Mesenchymal stem cell (in vitro differentiated cells and primary cell): ENCODE measurements at regions not wholly inside any gene's neighbourhood (a gene's known extent, or its start where the extent isn't known, plus 50 kb on each side); places are given as distances from the start of the nearest gene placed in this dataset.
"Not testable (repeated sequence)": the region's sequence is repeated elsewhere in the genome, so short reads cannot be mapped to it uniquely, and the experiment has no call there.

Source experiments
- DNase-seq: peaks from one replicate; pipeline ENCODE4 v3.0.0-alpha.2; 2013
- H2AFZ ChIP-seq: one replicate; pipeline ENCODE4 v1.6.1; 2013; ENCODE audit warnings: low read depth, mild to moderate bottlenecking, control low read depth, inconsistent platforms, low read length, moderate library complexity
- H2AK5ac ChIP-seq: 2 replicates; pipeline ENCODE4 v1.6.1; 2013; ENCODE audit warnings: low read length, moderate library complexity, mild to moderate bottlenecking, inconsistent platforms; ENCODE audit not compliant: severe bottlenecking
- H2BK120ac ChIP-seq: one replicate; pipeline ENCODE4 v1.6.1; 2013; ENCODE audit warnings: low read depth, mild to moderate bottlenecking, inconsistent platforms, low read length, moderate library complexity
- H2BK12ac ChIP-seq, 2 experiments: one replicate each; pipeline ENCODE4 v1.6.1; 2013; ENCODE audit warnings: inconsistent platforms in 2 of 2, low read length in 2 of 2, mild to moderate bottlenecking in 2 of 2, moderate library complexity in 2 of 2, control low read depth in 1 of 2
- H2BK15ac ChIP-seq: one replicate; pipeline ENCODE4 v1.6.1; 2013; ENCODE audit warnings: mild to moderate bottlenecking, low read depth, inconsistent platforms; ENCODE audit not compliant: poor library complexity, severe bottlenecking
- H2BK5ac ChIP-seq: 2 replicates; pipeline ENCODE4 v1.6.1; 2013; ENCODE audit warnings: low read depth, mild to moderate bottlenecking, low read length, control low read depth, inconsistent platforms; ENCODE audit not compliant: poor library complexity, severe bottlenecking
- H3K14ac ChIP-seq, 2 experiments: one replicate each; pipeline ENCODE4 v1.6.1; 2013; ENCODE audit warnings: inconsistent platforms in 2 of 2, low read length in 2 of 2, control low read depth in 1 of 2, mild to moderate bottlenecking in 1 of 2, moderate library complexity in 1 of 2
- H3K18ac ChIP-seq, 2 experiments: one replicate each; pipeline ENCODE4 v1.6.1; 2013; ENCODE audit warnings: inconsistent platforms in 2 of 2, low read length in 2 of 2, control low read depth in 1 of 2, low read depth in 1 of 2, mild to moderate bottlenecking in 1 of 2
- H3K23ac ChIP-seq, 2 experiments: one replicate each; pipeline ENCODE4 v1.6.1; 2013; ENCODE audit warnings: inconsistent platforms in 2 of 2, low read length in 2 of 2, mild to moderate bottlenecking in 2 of 2, moderate library complexity in 2 of 2, control low read depth in 1 of 2
- H3K27ac ChIP-seq: 2 replicates; pipeline ENCODE4 v1.5.1; 2013; ENCODE audit warnings: mild to moderate bottlenecking, moderate library complexity, low read length, control low read depth, inconsistent platforms; ENCODE audit not compliant: poor library complexity, severe bottlenecking
- H3K27me3 ChIP-seq, 2 experiments: 2 replicates each; pipeline versions ENCODE4 v1.6.1 to v1.7.0; 2013; ENCODE audit warnings: low read length in 2 of 2, mild to moderate bottlenecking in 2 of 2, moderate library complexity in 2 of 2, control low read depth in 1 of 2, inconsistent platforms in 1 of 2; ENCODE audit not compliant: control insufficient read depth in 1 of 2, insufficient read depth in 1 of 2
- H3K36me3 ChIP-seq, 2 experiments: 2 replicates each; pipeline versions ENCODE4 v1.6.1 to v1.7.0; 2013; ENCODE audit warnings: low read length in 2 of 2, control low read depth in 1 of 2, inconsistent platforms in 1 of 2, low read depth in 1 of 2, mild to moderate bottlenecking in 1 of 2; ENCODE audit not compliant: insufficient read depth in 2 of 2, control insufficient read depth in 1 of 2
- H3K4ac ChIP-seq, 2 experiments: one replicate each; pipeline ENCODE4 v1.6.1; 2013; ENCODE audit warnings: inconsistent platforms in 2 of 2, low read length in 2 of 2, mild to moderate bottlenecking in 2 of 2, moderate library complexity in 2 of 2, control low read depth in 1 of 2, low read depth in 1 of 2
- H3K4me1 ChIP-seq: 2 replicates; pipeline ENCODE4 v1.6.1; 2013; ENCODE audit warnings: low read depth, low read length, control low read depth; ENCODE audit not compliant: control insufficient read depth, insufficient read depth
- H3K4me2 ChIP-seq: 2 replicates; pipeline ENCODE4 v1.6.1; 2013; ENCODE audit warnings: low read length, mild to moderate bottlenecking, inconsistent platforms; ENCODE audit not compliant: poor library complexity, severe bottlenecking
- H3K4me3 ChIP-seq, 2 experiments: 2 replicates each; pipeline versions ENCODE4 v1.5.1 to v1.7.0; 2013; ENCODE audit warnings: low read length in 2 of 2, mild to moderate bottlenecking in 2 of 2, control low read depth in 1 of 2, low read depth in 1 of 2; ENCODE audit not compliant: insufficient read depth in 1 of 2
- H3K79me1 ChIP-seq: replicated peaks from 2 replicates; pipeline ENCODE4 v1.6.1; 2013; ENCODE audit warnings: mild to moderate bottlenecking, control low read depth, low read length, inconsistent platforms; ENCODE audit not compliant: poor library complexity, severe bottlenecking
- H3K9ac ChIP-seq: 2 replicates; pipeline ENCODE4 v1.7.0; 2013; ENCODE audit warnings: mild to moderate bottlenecking, low read length, moderate library complexity
- H3K9me3 ChIP-seq: 2 replicates; pipeline ENCODE4 v1.7.0; 2013; ENCODE audit warnings: mild to moderate bottlenecking, low read length; ENCODE audit not compliant: control insufficient read depth
- H4K8ac ChIP-seq: one replicate; pipeline ENCODE4 v1.6.1; 2013; ENCODE audit warnings: inconsistent platforms, mild to moderate bottlenecking, low read length, moderate library complexity
- H4K91ac ChIP-seq: one replicate; pipeline ENCODE4 v1.6.1; 2013; ENCODE audit warnings: mild to moderate bottlenecking, low read length, inconsistent platforms
- WGBS: methylation state at CpG from one replicate; pipeline ENCODE4 v1.1.7; 2013; ENCODE audit warnings: mixed read lengths; 5-methylcytosine and 5-hydroxymethylcytosine counted together

GRCh38 chr6:94873819-94874218 is 703.5 kb upstream of the MANEA start:
- H2AFZ ChIP-seq, H3K14ac ChIP-seq, H3K4ac ChIP-seq, H3K27ac ChIP-seq, H2BK120ac ChIP-seq, H4K91ac ChIP-seq, H3K4me3 ChIP-seq, H3K27me3 ChIP-seq, H3K79me1 ChIP-seq, H3K4me1 ChIP-seq, H3K9me3 ChIP-seq, H2BK5ac ChIP-seq, H3K18ac ChIP-seq, H2AK5ac ChIP-seq, H2BK12ac ChIP-seq, H4K8ac ChIP-seq, H3K9ac ChIP-seq, H3K36me3 ChIP-seq, H3K4me2 ChIP-seq, DNase-seq, H2BK15ac ChIP-seq, H3K23ac ChIP-seq: not testable (repeated sequence)
- 66% methylated on average over 5 of the region's 5 CpGs for WGBS

GRCh38 chr6:94862112-94862511 is 715.2 kb upstream of the MANEA start:
- no peak overlapping the region for H3K18ac ChIP-seq
- no peak overlapping the region for H2BK5ac ChIP-seq
- no peak overlapping the region for H3K27ac ChIP-seq
- no peaks in the 10 kb centered on the region for H3K79me1 ChIP-seq
- no peak overlapping the region for H3K14ac ChIP-seq
- no peak overlapping the region for H4K8ac ChIP-seq
- H2AK5ac ChIP-seq: no peak overlapping the region
- no peak overlapping the region for H2BK12ac ChIP-seq
- H3K4me3 ChIP-seq: no peak overlapping the region
- DNase-seq: no peak
- no peak overlapping the region for H3K4ac ChIP-seq
- H3K9ac ChIP-seq: no peak overlapping the region
- no peak overlapping the region for H2BK15ac ChIP-seq
- no peak overlapping the region for H3K4me2 ChIP-seq
- no peak overlapping the region for H2BK120ac ChIP-seq
- no peak overlapping the region for H3K23ac ChIP-seq
- WGBS: no CpG with 5 or more reads among the region's 1 CpG
- no peak overlapping the region for H2AFZ ChIP-seq
- no peaks in the 10 kb centered on the region for H3K36me3 ChIP-seq
- no peak overlapping the region for H4K91ac ChIP-seq
- H3K4me1 ChIP-seq: no peaks in the 10 kb centered on the region
- H3K27me3 ChIP-seq: no peaks in the 10 kb centered on the region
- no peaks in the 10 kb centered on the region for H3K9me3 ChIP-seq

GRCh38 chr6:94859924-94860323 is 717.4 kb upstream of the MANEA start:
- Histone ChIP-seq H3K23ac (no peak overlapping the region), H2BK5ac (no peak overlapping the region), H2BK12ac (no peak overlapping the region), H2AK5ac (no peak overlapping the region), H3K9me3 (no peaks in the 10 kb centered on the region), H3K4me3 (no peak overlapping the region), H3K4me1 (no peaks in the 10 kb centered on the region), H4K8ac (no peak overlapping the region), H3K27ac (no peak overlapping the region), H2BK120ac (no peak overlapping the region), H3K4me2 (no peak overlapping the region), H2BK15ac (no peak overlapping the region), H3K79me1 (no peaks in the 10 kb centered on the region), H3K36me3 (no peaks in the 10 kb centered on the region), H3K9ac (no peak overlapping the region), H4K91ac (no peak overlapping the region), H3K4ac (no peak overlapping the region), H3K18ac (no peak overlapping the region), H3K27me3 (no peaks in the 10 kb centered on the region), H2AFZ (no peak overlapping the region), H3K14ac (no peak overlapping the region)
- no peak for DNase-seq
- WGBS: 89% methylated on average over 3 of the region's 4 CpGs

DNA sequence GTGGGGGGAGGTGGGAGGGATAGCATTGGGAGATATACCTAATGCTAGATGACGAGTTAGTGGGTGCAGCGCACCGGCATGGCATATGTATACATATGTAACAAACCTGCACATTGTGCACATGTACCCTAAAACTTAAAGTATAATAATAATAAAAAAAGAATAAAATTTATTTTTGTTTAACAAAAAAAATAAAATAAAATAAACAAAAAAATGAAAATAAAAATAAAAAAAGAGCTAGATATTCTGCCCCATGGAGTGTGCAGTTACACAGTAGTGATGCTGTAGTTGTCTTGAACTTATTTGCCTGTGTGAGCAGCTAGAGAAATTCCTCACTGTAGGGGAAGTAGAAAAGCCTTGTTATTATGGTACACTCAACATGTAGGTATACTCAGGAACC is 720.3 kb upstream of the MANEA start:
- no CpG with 5 or more reads among the region's 3 CpGs for WGBS
- H4K8ac ChIP-seq, H3K4me1 ChIP-seq, H2BK5ac ChIP-seq, H3K4me2 ChIP-seq, DNase-seq, H3K4ac ChIP-seq, H2BK15ac ChIP-seq, H4K91ac ChIP-seq, H2BK12ac ChIP-seq, H3K36me3 ChIP-seq, H3K18ac ChIP-seq, H3K9me3 ChIP-seq, H3K79me1 ChIP-seq, H3K23ac ChIP-seq, H3K27ac ChIP-seq, H3K27me3 ChIP-seq, H2BK120ac ChIP-seq, H3K9ac ChIP-seq, H3K4me3 ChIP-seq, H2AK5ac ChIP-seq, H3K14ac ChIP-seq, H2AFZ ChIP-seq: not testable (repeated sequence)
